ENCODE measurements at regions not wholly inside any gene's neighbourhood (a gene's known extent, or its start where the extent isn't known, plus 50 kb on each side); places are given as distances from the start of the nearest gene placed in this dataset.

DNA sequence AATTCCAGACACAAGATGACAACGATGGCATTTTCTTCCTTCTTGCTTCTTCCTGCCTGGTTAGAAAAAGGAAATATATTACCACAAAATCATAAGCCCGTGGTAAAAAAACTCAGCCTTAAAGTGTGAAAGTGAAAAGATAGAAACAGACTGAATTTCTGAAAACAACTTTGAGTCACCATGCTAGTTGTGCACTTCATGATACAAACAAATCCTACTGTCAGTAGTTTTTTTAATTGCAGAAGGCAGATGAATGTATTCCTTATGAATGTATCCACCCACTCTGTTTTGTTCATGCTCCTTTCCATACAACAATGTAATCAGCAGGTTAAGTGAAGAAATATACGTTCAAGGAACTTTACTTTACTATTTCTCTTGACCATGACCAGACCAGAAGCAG is 1144.7 kb downstream of the OTOL1 start:
- Histone ChIP-seq H3K9ac (ENCODE audit: extremely low read depth, insufficient read length, low read length) (no peak overlapping the region), H3K56ac (ENCODE audit: insufficient read length, low read depth, low read length) (no peak overlapping the region), H2BK12ac (ENCODE audit: insufficient read length, low read depth, low read length) (no peak overlapping the region), H2BK20ac (ENCODE audit: low read depth, low read length, poor library complexity, severe bottlenecking) (no peak overlapping the region), H3K4me2 (ENCODE audit: insufficient read depth, insufficient read length, low read length) (no peak overlapping the region), H3K27ac (ENCODE audit: insufficient read length, low read depth, low read length) (no peak overlapping the region), H4K8ac (replicated peaks; ENCODE audit: insufficient read length, low read depth, low read length) (no peak overlapping the region), H2AFZ (ENCODE audit: low read length) (no peak overlapping the region), H3K4ac (ENCODE audit: low read depth, low read length) (no peak overlapping the region), H3K79me1 (ENCODE audit: insufficient read depth, low read depth, low read length, poor library complexity, severe bottlenecking) (no peaks in the 10 kb centered on the region), H3K27me3 (ENCODE audit: insufficient read depth, low read length) (no peaks in the 10 kb centered on the region), H3K9me3 (ENCODE audit: control insufficient read depth, low read depth, low read length) (peaks cover 18% of the 10 kb centered on the region), H3T11ph (ENCODE audit: low read length) (no peak overlapping the region), H2BK5ac (ENCODE audit: insufficient read length, low read length) (no peak overlapping the region), H3K4me1 (ENCODE audit: insufficient read depth, low read length) (no peaks in the 10 kb centered on the region), H4K5ac (ENCODE audit: insufficient read length, low read depth, low read length) (no peak overlapping the region), H2BK15ac (ENCODE audit: low read depth, low read length) (no peak overlapping the region), H3K23me2 (ENCODE audit: insufficient read length, low read depth, low read length, poor library complexity, severe bottlenecking) (no peaks in the 10 kb centered on the region), H3K79me2 (ENCODE audit: insufficient read depth, low read length) (no peaks in the 10 kb centered on the region), H2BK120ac (ENCODE audit: low read depth, low read length, poor library complexity, severe bottlenecking) (no peak overlapping the region), H3K14ac (ENCODE audit: insufficient read depth, low read length) (no peak overlapping the region), H3K18ac (ENCODE audit: insufficient read length, low read depth, low read length) (no peak overlapping the region), H3K23ac (ENCODE audit: insufficient read length, low read depth, low read length) (no peak overlapping the region), H4K20me1 (ENCODE audit: control insufficient read depth, insufficient read depth, insufficient read length) (no peaks in the 10 kb centered on the region), H4K91ac (ENCODE audit: insufficient read length, low read depth, low read length) (no peak overlapping the region), H2AK5ac (ENCODE audit: insufficient read length, low read length) (no peak overlapping the region)
- Mint-ChIP-seq H3K4me1 (no peaks in the 10 kb centered on the region), H3K4me3 (no peak overlapping the region), H3K36me3 (ENCODE audit: insufficient read depth in 1 of 3, low read depth in 3 of 3) (peaks cover 16 to 25% (median 23%) of the 10 kb centered on the region in 3 experiments), H3K27ac (no peak overlapping the region), H3K27me3 (ENCODE audit: low read depth) (no peaks in the 10 kb centered on the region), H3K9me3 (peaks cover 21 to 22% of the 10 kb centered on the region in 2 experiments; a peak in 4 of 5 replicates)
- WGBS (ENCODE audit: extremely low coverage, insufficient read length, low lambda C conversion rate): no CpG with 5 or more reads among the region's 3 CpGs
- no peak for DNase-seq
- no peak for TF ChIP-seq CTCF (conservative IDR thresholded peaks at IDR 0.05)

All from H9 (cell line).